ENCODE measurements at regions not wholly inside any gene's neighbourhood (a gene's known extent, or its start where the extent isn't known, plus 50 kb on each side); places are given as distances from the start of the nearest gene placed in this dataset.

GRCh38 chr1:238568735-238569134 is 678.0 kb upstream of the ZP4 start:
- 0% methylated on average over 2 of the region's 2 CpGs for WGBS (ENCODE audit: insufficient coverage, low coverage, missing lambda C conversion rate)
- no peaks in the 10 kb centered on the region for H3K79me2 ChIP-seq (ENCODE audit: control insufficient read depth, insufficient read depth, low read length)
- H3K27ac ChIP-seq (ENCODE audit: extremely low read depth, low read depth, low read length), result no peak overlapping the region
- no peak for ATAC-seq
- H3K4me2 ChIP-seq (ENCODE audit: insufficient read depth, low read length), result no peak overlapping the region
- no peaks in the 10 kb centered on the region for H3K4me1 ChIP-seq (replicated peaks in 1 of 2; ENCODE audit: control insufficient read depth in 2 of 2, insufficient read depth in 2 of 2, low read length in 2 of 2)
- H4K20me1 ChIP-seq (replicated peaks; ENCODE audit: control insufficient read depth, insufficient read depth, low read length), result no peaks in the 10 kb centered on the region
- BruUV-seq (replicated peaks), result no TSS peak
- H2AFZ ChIP-seq (ENCODE audit: low read depth, low read length), result no peak overlapping the region
- intact Hi-C loops (cut with micrococcal nuclease) (no loop called here), in situ Hi-C loops (cut with MboI) (no loop called here)
- DNase-seq (ENCODE audit: extremely low read depth in 1 of 4, low spot score in 3 of 4), result no peak
- no peaks in the 10 kb centered on the region; the same call in 1 of the 2 replicates for H3K9me3 ChIP-seq (replicated peaks; ENCODE audit: control insufficient read depth, insufficient read depth, low read depth, low read length)
- no peak for TF ChIP-seq RAD21 (CRISPR knock-in tag; conservative IDR thresholded peaks at IDR 0.05 in 1 of 2, IDR thresholded peaks at IDR 0.05 in 1 of 2)
- TF ChIP-seq ZKSCAN3 (CRISPR knock-in tag; IDR thresholded peaks at IDR 0.05), result no peak
- TF ChIP-seq NKRF (IDR thresholded peaks at IDR 0.05; ENCODE audit: borderline replicate concordance), result no peak
- no peak for TF ChIP-seq NRF1 (conservative IDR thresholded peaks at IDR 0.05 in 1 of 2, IDR thresholded peaks at IDR 0.05 in 1 of 2)
- TF ChIP-seq ZNF830 (CRISPR knock-in tag; IDR thresholded peaks at IDR 0.05), result no peak
- H3K9ac ChIP-seq (ENCODE audit: insufficient read depth in 1 of 2, low read depth in 2 of 2, low read length in 2 of 2), result no peak overlapping the region
- no peak overlapping the region for H3K4me3 ChIP-seq
- no peaks in the 10 kb centered on the region for H3K36me3 ChIP-seq (ENCODE audit: control insufficient read depth, insufficient read depth, low read length)
- ChIA-PET CTCF (ENCODE audit: low intra/inter-chr PET ratio) (no interaction called here), POLR2A (no interaction called here)
- no peaks in the 10 kb centered on the region for H3K9me1 ChIP-seq (ENCODE audit: control insufficient read depth, insufficient read depth, low read length)
- H3K27me3 ChIP-seq (ENCODE audit: control insufficient read depth in 2 of 2, insufficient read depth in 2 of 2, low read length in 2 of 2), result no peaks in the 10 kb centered on the region
- FAIRE-seq, result no peak

All from K562 (cell line).